Natural killer cell treated with Interleukin-12 subunit alpha and Interleukin-12 subunit beta and Interleukin-15 and Interleukin-18, amount 100 ng/mL, for 72 hours (primary cell): ENCODE measurements at regions not wholly inside any gene's neighbourhood (a gene's known extent, or its start where the extent isn't known, plus 50 kb on each side); places are given as distances from the start of the nearest gene placed in this dataset.
"Not testable (repeated sequence)": the region's sequence is repeated elsewhere in the genome, so short reads cannot be mapped to it uniquely, and the experiment has no call there.

Experiments used
- ATAC-seq, 2 donors: fragments of 150-1000 bp; cut with Tn5 transposase in 1 of 2; sonication (Bioruptor Pico), chemical (Tn5 transposase) in 1 of 2; 2 replicates each; pipeline ENCODE4 v1.10.0; 2021
- DNase-seq: peaks from one replicate; pipeline ENCODE4 v3.0.0; 2022; ENCODE audit warnings: low spot score
- H3K27ac Mint-ChIP-seq, 2 donors: 1 replicate in 1 of 2; 2 replicates in 1 of 2; pipeline ENCODE4 v1.8.0; 2022; ENCODE audit warnings: mixed read lengths in 2 of 2, mild to moderate bottlenecking in 1 of 2, moderate library complexity in 1 of 2
- H3K27me3 Mint-ChIP-seq, 2 donors: 1 replicate in 1 of 2; 2 replicates in 1 of 2; pipeline ENCODE4 v1.8.0; 2022; ENCODE audit warnings: mixed read lengths in 2 of 2
- H3K36me3 Mint-ChIP-seq: one replicate; pipeline ENCODE4 v1.8.0; 2022; ENCODE audit warnings: mixed read lengths
- H3K4me1 Mint-ChIP-seq, 2 donors: 1 replicate in 1 of 2; 2 replicates in 1 of 2; pipeline ENCODE4 v1.8.0; 2022; ENCODE audit warnings: low read depth in 2 of 2, mixed read lengths in 2 of 2, mild to moderate bottlenecking in 1 of 2
- H3K4me3 Mint-ChIP-seq: one replicate; pipeline ENCODE4 v1.8.0; 2022; ENCODE audit warnings: mixed read lengths
- H3K9me3 Mint-ChIP-seq: 2 replicates; pipeline ENCODE4 v1.8.0; 2022; ENCODE audit warnings: mixed read lengths

DNA sequence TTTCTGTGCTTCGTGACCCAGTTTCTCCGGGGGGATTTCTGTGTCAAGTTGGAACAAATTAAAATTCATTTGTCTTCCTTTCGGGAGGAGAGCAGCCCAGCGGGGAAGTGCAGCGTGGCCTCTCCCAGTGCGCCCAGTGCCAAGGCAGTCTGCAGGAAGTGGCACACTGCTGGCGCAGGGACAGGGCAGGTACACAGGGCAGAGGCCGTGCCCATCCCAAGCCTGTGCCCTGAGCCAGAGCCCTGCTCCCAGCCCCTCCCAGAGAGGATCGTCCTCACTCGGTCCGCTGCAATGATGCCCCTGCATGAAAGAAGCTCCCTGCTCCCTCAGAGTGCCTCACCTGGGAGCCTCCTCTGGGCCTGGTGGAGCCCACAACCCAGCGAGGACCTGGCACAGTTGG is 82.4 kb upstream of the PPP1R26 start:
- Mint-ChIP-seq H3K9me3 (no peaks in the 10 kb centered on the region), H3K27me3 (no peaks in the 10 kb centered on the region), H3K4me1 (no peaks in the 10 kb centered on the region), H3K27ac (no peak overlapping the region), H3K36me3 (no peaks in the 10 kb centered on the region), H3K4me3 (no peak overlapping the region)
- no peak for ATAC-seq
- no peak for DNase-seq

DNA sequence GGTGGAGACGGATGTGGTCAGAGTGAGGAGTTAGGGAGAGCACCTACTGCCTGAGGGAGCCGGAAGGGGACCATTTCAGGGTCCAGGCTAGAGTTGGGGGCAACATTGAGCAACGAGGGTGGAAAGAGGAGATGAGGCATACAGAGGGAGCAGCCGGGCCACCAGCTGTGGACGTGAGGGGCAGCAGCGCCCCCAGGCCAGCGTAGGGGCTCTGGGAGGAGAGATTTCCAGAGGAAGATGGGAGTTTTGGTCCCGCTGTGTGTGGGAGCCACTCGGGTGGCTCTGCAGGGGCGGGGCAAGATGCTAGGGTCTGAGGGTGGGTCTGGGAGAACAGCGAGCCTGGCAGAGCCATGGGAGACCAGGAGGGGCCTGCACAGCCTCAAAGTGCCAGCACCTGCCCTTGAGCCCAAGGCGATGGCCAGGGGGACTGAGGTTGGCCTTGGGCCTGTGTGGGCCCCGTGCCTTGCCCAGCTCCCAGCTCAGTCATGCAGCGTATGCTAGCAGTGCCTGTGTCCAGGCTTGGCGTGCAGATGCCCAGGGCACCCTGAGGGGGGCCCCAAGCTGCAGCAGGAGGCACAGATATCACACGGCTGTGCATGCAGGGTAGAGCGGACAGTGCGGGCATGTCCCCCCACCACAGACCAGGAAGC is 80.5 kb upstream of the PPP1R26 start:
- Mint-ChIP-seq H3K27me3 (no peaks in the 10 kb centered on the region), H3K4me3 (no peak overlapping the region), H3K27ac (no peak overlapping the region)

DNA sequence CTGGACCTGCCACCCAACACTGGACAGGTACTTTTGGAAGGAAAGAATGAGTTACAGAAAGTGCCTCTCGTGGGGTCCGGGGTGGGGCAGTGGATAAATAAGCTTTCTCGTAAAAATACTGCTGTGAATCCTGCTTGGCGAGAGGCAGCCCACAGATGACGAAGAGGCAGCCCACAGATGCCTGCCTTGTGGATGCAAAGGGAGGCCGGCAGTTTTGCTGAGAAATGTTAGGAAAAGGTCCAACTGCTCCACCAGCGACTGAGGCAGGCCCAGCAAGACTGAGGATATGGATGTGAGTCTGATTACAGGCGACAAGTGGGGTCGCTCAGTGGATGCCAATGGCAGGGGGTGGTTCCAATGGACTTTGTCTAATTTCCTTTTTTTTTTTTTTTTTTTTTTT is 79.1 kb upstream of the PPP1R26 start:
- no peaks in the 10 kb centered on the region for H3K4me1 Mint-ChIP-seq
- no peak overlapping the region for H3K4me3 Mint-ChIP-seq
- no peaks in the 10 kb centered on the region for H3K36me3 Mint-ChIP-seq
- H3K27ac Mint-ChIP-seq: no peak overlapping the region
- H3K27me3 Mint-ChIP-seq: no peaks in the 10 kb centered on the region
- H3K9me3 Mint-ChIP-seq: no peaks in the 10 kb centered on the region
- ATAC-seq (no peak), DNase-seq (no peak)

More for the DNA sequence above, 80.5 kb upstream of the PPP1R26 start:
- no peak for ATAC-seq
- Mint-ChIP-seq H3K36me3 (no peaks in the 10 kb centered on the region), H3K9me3 (no peaks in the 10 kb centered on the region), H3K4me1 (no peaks in the 10 kb centered on the region)
- DNase-seq: no peak

DNA sequence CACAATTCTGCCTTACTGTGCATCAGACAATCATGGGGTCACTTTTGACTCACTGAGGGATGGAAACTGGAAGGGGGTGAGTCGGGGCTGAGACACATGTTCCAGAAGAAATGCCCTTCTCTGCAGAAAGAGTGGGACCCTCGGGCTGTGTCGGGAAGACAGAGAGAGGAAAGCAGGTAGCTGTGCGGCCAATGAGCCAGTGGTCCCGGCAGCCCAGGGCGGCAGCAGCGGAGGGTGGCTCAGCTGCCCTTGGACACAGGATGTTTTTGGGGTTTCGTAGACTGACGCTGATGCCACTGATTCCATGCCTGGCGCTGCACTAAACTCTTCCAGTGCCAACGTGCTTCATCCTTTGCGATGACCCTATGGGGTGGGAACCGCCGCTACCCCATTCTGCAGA is 78.4 kb upstream of the PPP1R26 start:
- Mint-ChIP-seq H3K36me3 (no peaks in the 10 kb centered on the region), H3K4me1 (no peaks in the 10 kb centered on the region), H3K27me3 (no peaks in the 10 kb centered on the region), H3K27ac (no peak overlapping the region), H3K4me3 (no peak overlapping the region), H3K9me3 (no peaks in the 10 kb centered on the region)
- ATAC-seq (no peak), DNase-seq (no peak)

DNA sequence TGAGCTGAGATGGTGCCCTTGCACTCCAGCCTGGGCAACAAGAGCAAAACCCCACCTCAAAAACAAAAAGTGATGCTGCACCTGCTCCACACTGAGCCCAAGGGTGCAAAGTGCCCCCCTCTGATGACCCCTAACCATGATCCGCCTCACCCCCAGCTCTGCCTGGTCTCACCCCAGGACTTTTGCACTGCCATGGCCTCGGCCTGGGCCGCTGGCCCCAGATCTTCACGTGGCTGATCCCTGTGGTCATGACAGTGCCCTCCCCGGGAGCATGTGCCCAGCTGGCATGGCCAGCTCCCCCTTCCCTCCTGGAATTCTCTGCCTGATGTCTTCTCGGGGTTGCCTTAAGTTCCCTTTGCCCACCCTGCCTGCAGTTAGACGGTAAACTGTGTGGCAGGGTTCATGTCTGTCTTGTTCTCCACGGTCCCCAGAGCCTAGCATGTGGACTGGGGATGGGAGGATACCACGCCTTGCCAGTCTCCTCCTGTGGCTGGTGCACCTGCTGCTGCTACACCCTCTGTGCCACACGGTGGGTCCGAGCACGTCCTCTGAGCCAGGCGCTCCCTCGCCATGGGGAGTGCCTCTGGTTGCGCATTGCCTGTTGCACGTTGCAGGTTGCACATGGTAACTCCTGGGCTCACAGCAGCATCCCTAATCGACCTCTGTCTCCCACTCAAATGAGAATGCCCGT is 77.4 kb upstream of the PPP1R26 start:
- no peaks in the 10 kb centered on the region for H3K9me3 Mint-ChIP-seq
- H3K27ac Mint-ChIP-seq: no peak overlapping the region
- H3K36me3 Mint-ChIP-seq: no peaks in the 10 kb centered on the region
- DNase-seq: no peak
- peak in 1 of 2 donors; percentile 28 for ATAC-seq
- no peaks in the 10 kb centered on the region for H3K4me1 Mint-ChIP-seq
- H3K27me3 Mint-ChIP-seq: no peaks in the 10 kb centered on the region
- H3K4me3 Mint-ChIP-seq: no peak overlapping the region

DNA sequence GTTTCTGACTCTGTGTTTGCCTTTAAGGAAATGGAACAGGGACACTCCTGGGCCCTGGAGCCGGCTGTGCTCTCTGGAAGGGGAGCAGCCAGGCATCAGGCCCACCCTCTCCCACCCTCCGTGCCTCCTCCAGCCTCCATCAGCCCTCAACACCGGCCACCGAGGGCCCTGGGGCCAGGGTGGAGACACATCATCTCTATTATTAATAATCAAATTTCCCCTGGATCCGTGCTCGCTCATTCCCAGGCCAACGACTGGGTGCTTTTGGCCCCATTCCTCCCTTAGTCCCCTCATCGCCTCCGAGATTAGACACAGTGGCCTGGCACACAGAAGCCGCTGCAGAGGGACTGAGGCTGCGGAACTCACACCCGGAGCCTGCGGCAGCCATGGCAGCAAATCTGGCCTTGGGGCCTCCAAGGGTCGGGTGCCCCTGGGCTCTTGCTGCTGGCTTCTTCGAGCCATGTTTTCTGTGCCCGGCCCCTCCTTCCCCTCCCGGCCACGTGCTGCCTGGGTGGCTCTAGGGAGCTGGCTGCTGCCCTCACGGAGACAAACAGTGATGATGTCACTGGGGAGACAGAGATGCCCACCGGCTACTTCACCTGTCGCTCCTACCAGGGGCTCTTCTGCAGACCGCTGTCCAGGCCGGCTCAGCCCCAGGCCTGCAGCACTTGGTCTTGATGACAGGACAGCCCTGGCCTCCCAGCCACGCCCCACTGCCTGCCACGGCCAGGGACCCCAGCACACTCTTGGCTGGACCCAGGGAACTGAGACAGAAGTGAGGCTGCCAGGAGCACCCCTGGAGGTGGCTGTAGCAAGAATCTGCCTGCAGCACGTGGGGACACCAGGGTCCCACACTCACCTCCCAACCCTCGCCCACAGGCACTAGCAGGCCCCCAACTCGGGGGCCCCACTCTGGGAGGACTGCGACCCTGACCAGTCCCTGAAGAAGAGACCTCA is 76.6 kb upstream of the PPP1R26 start:
- no peaks in the 10 kb centered on the region for H3K9me3 Mint-ChIP-seq
- no peaks in the 10 kb centered on the region for H3K27me3 Mint-ChIP-seq

DNA sequence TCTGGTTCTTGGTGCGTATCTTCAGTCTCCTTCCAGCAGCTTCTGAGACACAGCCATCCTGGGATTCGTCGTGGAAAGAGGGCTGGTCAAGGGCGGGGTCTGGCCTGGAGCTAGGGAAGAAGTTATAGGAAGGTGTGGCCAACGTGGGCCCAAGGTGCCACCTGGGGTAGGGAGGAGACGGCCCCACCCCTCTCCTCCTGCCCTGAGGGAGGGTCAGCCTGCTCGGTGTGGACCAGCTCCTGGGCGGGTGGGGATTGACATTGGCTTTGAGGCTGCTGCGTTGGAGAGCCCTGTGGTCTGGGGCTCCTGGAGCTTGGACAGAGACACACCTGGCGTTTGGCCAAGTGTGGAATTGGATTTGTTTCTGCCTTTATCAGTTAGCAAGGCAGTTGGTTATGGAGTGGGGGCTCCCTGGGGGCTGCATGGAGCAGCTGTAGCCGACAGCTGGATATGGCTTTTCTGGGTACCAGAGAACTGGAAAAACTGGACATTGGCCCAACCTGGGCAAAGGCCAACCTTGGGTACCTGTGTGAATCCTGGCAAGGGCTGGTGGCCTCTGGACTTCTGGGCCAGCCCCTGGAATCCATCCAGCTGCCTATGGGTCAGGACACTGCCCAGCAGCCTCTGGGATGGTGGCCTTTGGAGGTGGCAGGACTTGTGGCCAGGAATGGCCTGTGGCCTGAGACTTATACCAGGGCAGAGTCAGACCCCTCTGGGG is 75.7 kb upstream of the PPP1R26 start:
- Mint-ChIP-seq H3K4me3 (no peak overlapping the region), H3K9me3 (no peaks in the 10 kb centered on the region), H3K4me1 (no peaks in the 10 kb centered on the region), H3K27ac (no peak overlapping the region), H3K27me3 (no peaks in the 10 kb centered on the region), H3K36me3 (no peaks in the 10 kb centered on the region)
- DNase-seq: no peak
- no peak for ATAC-seq

More for the DNA sequence above, 76.6 kb upstream of the PPP1R26 start:
- no peak for ATAC-seq
- no peak overlapping the region for H3K27ac Mint-ChIP-seq
- no peak overlapping the region for H3K4me3 Mint-ChIP-seq
- H3K4me1 Mint-ChIP-seq: no peaks in the 10 kb centered on the region
- no peak for DNase-seq
- no peaks in the 10 kb centered on the region for H3K36me3 Mint-ChIP-seq

DNA sequence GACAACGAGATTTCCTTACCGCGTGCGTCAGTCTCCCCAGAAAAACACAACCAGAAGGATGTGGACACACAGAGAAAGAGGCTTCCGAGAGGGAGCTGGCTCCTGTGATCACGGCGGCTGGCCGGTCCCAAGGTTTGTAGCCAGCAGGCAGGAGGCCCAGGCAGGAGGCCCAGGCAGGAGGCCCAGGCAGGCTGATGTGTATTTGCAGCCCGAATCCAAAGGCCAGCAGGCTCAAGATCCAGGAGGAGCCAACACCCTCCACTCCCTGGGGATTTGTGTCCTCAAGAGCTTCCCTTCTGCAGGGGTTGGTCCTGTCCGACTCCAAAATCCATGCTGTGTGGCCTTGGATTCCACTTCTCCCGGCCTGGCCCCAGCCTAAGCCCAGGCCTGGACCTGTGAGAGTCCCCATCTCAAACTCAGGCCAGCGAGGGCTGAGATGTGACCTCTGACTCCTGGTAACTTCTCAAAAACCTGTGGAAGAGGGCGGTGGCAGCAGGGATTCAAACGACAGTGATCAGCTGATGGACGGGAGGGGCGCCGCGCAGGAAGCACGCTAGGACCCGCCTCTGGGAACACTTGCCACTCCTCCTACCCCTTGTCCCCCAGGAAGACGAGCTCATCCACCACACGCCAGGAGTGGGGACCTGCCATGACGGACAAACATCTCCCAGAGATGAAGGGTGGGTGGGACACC is 75.0 kb upstream of the PPP1R26 start:
- Mint-ChIP-seq H3K4me3 (no peak overlapping the region), H3K4me1 (no peaks in the 10 kb centered on the region), H3K9me3 (no peaks in the 10 kb centered on the region), H3K27ac (no peak overlapping the region), H3K36me3 (no peaks in the 10 kb centered on the region), H3K27me3 (no peaks in the 10 kb centered on the region)
- ATAC-seq (no peak), DNase-seq (no peak)

DNA sequence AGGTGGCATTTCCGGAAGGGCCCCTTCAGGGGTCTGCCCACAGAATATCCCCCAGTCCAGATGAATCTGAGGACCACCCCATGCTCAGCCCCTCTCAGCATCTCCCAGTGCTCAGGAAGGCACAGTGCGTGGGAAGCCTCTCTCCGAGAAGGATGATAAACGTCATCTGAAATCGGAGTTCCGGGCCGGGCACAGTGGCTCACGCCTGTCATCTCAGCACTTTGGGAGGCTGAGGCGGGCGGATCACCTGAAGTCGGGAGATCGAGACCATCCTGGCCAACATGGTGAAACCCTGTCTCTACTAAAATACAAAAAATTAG is 74.5 kb upstream of the PPP1R26 start:
- not testable (repeated sequence) for H3K4me3 Mint-ChIP-seq, H3K36me3 Mint-ChIP-seq, H3K4me1 Mint-ChIP-seq, H3K27ac Mint-ChIP-seq, ATAC-seq, H3K9me3 Mint-ChIP-seq, H3K27me3 Mint-ChIP-seq, DNase-seq

DNA sequence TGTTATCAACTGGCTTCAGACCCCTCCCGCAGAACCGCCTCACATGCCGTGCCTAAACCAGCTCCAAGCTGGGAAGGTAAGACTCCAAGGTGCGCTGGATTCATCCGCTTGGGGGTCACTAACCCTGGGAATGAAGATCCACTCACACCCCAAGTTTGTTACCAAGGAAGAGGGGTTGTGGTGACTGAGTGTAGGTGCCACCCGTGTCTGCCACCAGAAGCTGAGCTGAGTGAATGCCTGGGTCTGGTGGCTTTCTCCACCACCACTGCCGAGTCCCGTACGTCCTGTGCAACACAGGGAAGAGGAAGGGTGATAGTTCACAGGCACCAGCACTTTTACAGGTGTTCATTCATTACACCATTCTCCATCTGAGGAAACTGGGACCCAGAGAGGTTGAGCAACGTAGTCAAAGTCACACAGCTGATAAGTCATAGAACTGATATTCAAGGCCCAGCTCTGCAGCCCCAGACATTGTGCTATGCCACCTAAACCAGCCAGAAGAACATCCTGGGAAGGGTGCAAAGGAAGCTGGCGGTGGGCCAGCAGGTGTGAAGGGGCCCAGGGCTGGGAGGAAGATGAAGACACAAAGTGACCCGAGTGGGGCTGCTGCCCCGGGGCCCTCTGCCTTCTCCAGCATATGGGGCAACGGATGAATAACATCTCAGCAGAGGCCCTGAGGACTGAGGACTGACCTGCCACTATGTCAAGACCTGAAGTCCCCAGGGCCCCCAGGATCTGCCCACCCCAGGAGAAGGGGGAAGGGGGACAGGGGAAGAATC is 70.9 kb upstream of the PPP1R26 start:
- H3K4me3 Mint-ChIP-seq: no peak overlapping the region
- no peaks in the 10 kb centered on the region for H3K9me3 Mint-ChIP-seq
- no peaks in the 10 kb centered on the region for H3K4me1 Mint-ChIP-seq
- DNase-seq: peak; percentile 47
- no peak for ATAC-seq
- H3K36me3 Mint-ChIP-seq: no peaks in the 10 kb centered on the region
- H3K27ac Mint-ChIP-seq: no peak overlapping the region
- H3K27me3 Mint-ChIP-seq: peaks cover 0 to 2% of the 10 kb centered on the region in 2 donors

DNA sequence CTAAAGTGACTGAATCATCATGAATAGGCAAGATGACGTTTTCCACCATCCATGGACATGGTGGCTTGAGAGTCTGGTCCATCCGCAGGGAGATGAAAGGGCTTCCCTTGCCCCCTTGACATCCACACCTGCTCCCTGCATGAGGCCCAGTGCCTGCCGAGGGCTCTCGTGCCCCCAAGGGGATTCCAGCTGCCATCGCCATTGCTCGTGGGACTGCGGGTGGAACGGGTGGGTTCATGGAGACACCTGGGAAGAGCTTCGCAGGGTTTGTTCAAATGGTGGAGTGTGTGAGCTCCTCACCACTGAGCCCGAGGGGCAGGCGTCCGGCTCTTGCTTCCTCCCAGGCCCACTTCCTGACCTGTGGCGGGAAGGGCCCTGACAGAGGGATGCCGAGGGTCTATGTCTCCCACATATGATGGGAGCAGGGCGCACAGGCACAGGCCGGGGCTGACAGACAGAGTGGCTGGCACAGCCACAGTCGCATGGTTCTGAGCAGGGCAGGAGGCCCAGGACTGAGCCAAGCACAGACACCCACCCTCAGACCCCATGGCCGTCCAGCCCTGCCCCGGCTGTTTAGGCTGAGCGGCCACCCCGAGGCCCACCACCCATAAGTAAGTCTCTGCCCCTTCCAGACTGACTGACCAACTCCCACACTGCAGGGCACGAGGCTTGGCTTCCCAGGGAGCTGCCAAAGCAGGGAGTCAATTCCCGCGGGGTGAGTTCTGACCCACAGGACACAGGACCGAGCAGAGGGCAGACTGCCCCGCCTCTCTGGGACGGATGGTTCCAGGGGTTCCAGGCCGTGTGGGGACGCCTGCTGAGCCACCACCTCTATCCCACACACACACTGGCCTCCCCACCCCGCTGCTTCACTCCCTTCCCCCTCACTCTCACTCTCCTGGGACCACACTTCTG is 70.0 kb upstream of the PPP1R26 start:
- ATAC-seq: peak; percentile 9 to 14
- H3K4me1 Mint-ChIP-seq: no peaks in the 10 kb centered on the region
- peak; percentile 35 for DNase-seq
- H3K27ac Mint-ChIP-seq: no peak overlapping the region
- peaks cover 0 to 2% of the 10 kb centered on the region in 2 donors for H3K27me3 Mint-ChIP-seq
- no peaks in the 10 kb centered on the region for H3K36me3 Mint-ChIP-seq
- no peak overlapping the region for H3K4me3 Mint-ChIP-seq
- no peaks in the 10 kb centered on the region for H3K9me3 Mint-ChIP-seq

DNA sequence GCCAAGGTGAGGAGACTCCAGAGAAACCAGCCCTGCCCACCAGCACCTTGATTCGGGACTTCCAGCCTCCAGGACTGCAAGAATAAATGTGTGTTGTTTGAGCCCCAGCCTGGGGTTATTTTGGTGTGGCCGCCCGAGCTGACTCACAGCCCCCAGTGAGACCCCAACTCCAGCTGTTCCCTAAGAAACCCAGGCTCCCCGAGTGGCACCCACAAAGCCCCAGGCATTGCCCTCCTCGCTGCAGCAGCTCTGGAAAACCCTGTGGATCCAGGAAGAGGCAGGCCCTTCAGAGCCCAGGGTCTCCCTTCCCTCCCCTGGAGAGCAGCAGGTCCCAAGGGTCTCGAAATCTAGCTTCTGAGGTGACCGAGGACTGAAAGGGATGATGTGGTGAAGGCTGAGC is 69.2 kb upstream of the PPP1R26 start:
- no peak for DNase-seq
- no peaks in the 10 kb centered on the region for H3K36me3 Mint-ChIP-seq
- H3K9me3 Mint-ChIP-seq: no peaks in the 10 kb centered on the region
- no peak overlapping the region for H3K27ac Mint-ChIP-seq
- ATAC-seq: no peak
- H3K27me3 Mint-ChIP-seq: peaks cover 0 to 2% of the 10 kb centered on the region in 2 donors
- H3K4me1 Mint-ChIP-seq: no peaks in the 10 kb centered on the region
- H3K4me3 Mint-ChIP-seq: no peak overlapping the region
